A673 (cell line): ENCODE measurements at regions not wholly inside any gene's neighbourhood (a gene's known extent, or its start where the extent isn't known, plus 50 kb on each side); places are given as distances from the start of the nearest gene placed in this dataset.

Experiments
- BruUV-seq: library from RNA; stranded (reverse); fragments of 400-500 nt; replicated peaks from 2 replicates; lab custom pipeline; 2021; lab: Mats Ljungman, UMichigan
- CTCF ChIA-PET: fragments of 300-600 bp; sonication (Branson Sonifier 250); formaldehyde crosslinking; loops from one replicate; lab custom pipeline; 2022; ENCODE audit warnings: antibody characterized with exemption; lab: Charles Lee
- POLR2A ChIA-PET: fragments of 300-600 bp; sonication (Branson Sonifier 250); formaldehyde crosslinking; loops from one replicate; lab custom pipeline; 2022; ENCODE audit warnings: antibody characterized with exemption; ENCODE audit not compliant: low non-redundant PET; lab: Charles Lee
- DNase-seq: peaks from one replicate; pipeline ENCODE4 v3.0.0-alpha.2; 2015; ENCODE audit warnings: low spot score
- H3K27ac ChIP-seq: fragments of 200-600 bp; sonication (generic); 2 replicates; pipeline ENCODE4 v1.5.1; 2016; ENCODE audit warnings: mixed run types, low read depth, mild to moderate bottlenecking, mixed read lengths, antibody characterized with exemption, low read length; ENCODE audit not compliant: poor library complexity, severe bottlenecking
- H3K27me3 ChIP-seq: fragments of 200-600 bp; sonication (generic); replicated peaks from 2 replicates; pipeline ENCODE4 v1.6.1; 2017; ENCODE audit warnings: mixed run types, low read depth, mild to moderate bottlenecking, mixed read lengths, antibody characterized with exemption, low read length; ENCODE audit not compliant: insufficient read depth, poor library complexity
- H3K36me3 ChIP-seq: fragments of 200-600 bp; sonication (generic); 2 replicates; pipeline ENCODE4 v1.6.1; 2016; ENCODE audit warnings: mixed run types, mild to moderate bottlenecking, mixed read lengths, antibody characterized with exemption, low read length; ENCODE audit not compliant: insufficient read depth, poor library complexity, severe bottlenecking
- H3K4me1 ChIP-seq: fragments of 200-600 bp; sonication (generic); 2 replicates; pipeline ENCODE4 v1.6.1; 2017; ENCODE audit warnings: mixed run types, mild to moderate bottlenecking, mixed read lengths, antibody characterized with exemption, low read length; ENCODE audit not compliant: insufficient read depth, poor library complexity, severe bottlenecking
- H3K4me3 ChIP-seq: fragments of 200-600 bp; sonication (generic); 2 replicates; pipeline ENCODE4 v1.5.1; 2016; ENCODE audit warnings: low read depth, mixed run types, mild to moderate bottlenecking, mixed read lengths, low read length; ENCODE audit not compliant: poor library complexity, severe bottlenecking
- H3K9me3 ChIP-seq: fragments of 200-600 bp; sonication (generic); 2 replicates; pipeline ENCODE4 v1.6.1; 2016; ENCODE audit warnings: mixed run types, low read depth, mild to moderate bottlenecking, mixed read lengths, antibody characterized with exemption, low read length; ENCODE audit not compliant: poor library complexity, severe bottlenecking
- CTCF ChIP-seq: fragments of 300-800, 200-600 bp; sonication (generic); conservative IDR thresholded peaks from 2 replicates; pipeline ENCODE4 v1.5.1; 2017; ENCODE audit warnings: low read depth, mild to moderate bottlenecking, antibody characterized with exemption, low read length, moderate library complexity, mixed read lengths
- EZH2 ChIP-seq: fragments of 200-600 bp; sonication (generic); IDR thresholded peaks from 2 replicates; pipeline ENCODE4 v1.6.1; 2017; ENCODE audit warnings: borderline replicate concordance, low read depth, mild to moderate bottlenecking, mixed read lengths, antibody characterized with exemption, low read length; ENCODE audit not compliant: poor library complexity, severe bottlenecking
- intact Hi-C: fragments of 100-400 bp; cut with micrococcal nuclease; formaldehyde crosslinking; loops from one replicate; pipeline ENCODE4 v1.10.0; 2022; ENCODE audit not compliant: unreplicated experiment

DNA sequence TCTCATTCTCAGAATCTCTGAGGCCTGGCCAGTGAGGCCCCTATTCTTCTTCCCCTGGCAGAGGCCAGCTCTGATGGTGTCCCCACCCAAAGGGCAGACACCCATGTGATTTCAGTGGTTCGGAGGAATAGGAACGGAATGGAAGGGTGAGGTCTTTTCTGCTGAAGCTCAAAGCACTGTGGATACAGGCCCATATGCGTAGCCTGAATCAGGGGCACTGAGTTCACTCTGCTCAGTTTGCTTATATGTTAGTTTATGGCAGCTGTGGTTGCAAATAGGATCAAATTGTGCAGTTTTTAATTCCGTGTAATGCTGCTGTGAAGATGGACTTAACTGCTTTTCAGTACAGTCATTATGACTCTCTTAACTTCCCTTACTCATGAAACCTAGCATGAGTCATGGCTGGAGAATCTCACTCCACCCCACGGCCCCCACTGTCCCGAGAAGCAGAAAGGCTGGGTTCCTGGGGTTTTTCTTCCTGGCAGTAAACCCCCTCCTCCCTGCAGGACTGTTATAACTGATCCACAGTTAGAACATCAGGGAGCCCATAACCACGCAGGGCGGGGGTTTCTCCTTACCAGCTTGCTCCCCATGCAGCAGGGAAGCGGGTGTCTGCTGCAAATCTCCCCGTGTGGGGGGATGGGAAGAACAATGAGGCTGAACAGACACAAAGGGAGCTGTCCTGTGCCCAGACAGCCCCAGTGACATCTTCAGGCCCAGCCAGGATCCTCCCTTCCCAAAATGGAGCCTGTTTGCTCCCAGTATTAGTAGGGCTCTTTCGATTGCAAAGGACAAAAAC is 122.7 kb downstream of the SLC38A6 start:
- TF ChIP-seq EZH2 (no peak), CTCF (no peak)
- DNase-seq: peak; percentile 98
- ChIA-PET CTCF (no interaction called here), POLR2A (interaction anchor here (1.0 kb wide), 1 partner anchor 10 kb away, joined by 3 read pairs; no protein-coding TSS in a partner anchor)
- intact Hi-C loops: loop anchor here (2.0 to 5.0 kb wide), 5 partner anchors 71 to 476 kb away; partner anchors contain the start of genes SLC38A6 and TRMT5
- no peaks in the 10 kb centered on the region for H3K27me3 ChIP-seq
- peak overlapping the region; percentile 96 for H3K27ac ChIP-seq
- no TSS peak for BruUV-seq
- H3K4me1 ChIP-seq: peaks cover 74% of the 10 kb centered on the region
- peaks cover 5% of the 10 kb centered on the region for H3K9me3 ChIP-seq
- H3K4me3 ChIP-seq: no peak overlapping the region
- no peaks in the 10 kb centered on the region for H3K36me3 ChIP-seq

DNA sequence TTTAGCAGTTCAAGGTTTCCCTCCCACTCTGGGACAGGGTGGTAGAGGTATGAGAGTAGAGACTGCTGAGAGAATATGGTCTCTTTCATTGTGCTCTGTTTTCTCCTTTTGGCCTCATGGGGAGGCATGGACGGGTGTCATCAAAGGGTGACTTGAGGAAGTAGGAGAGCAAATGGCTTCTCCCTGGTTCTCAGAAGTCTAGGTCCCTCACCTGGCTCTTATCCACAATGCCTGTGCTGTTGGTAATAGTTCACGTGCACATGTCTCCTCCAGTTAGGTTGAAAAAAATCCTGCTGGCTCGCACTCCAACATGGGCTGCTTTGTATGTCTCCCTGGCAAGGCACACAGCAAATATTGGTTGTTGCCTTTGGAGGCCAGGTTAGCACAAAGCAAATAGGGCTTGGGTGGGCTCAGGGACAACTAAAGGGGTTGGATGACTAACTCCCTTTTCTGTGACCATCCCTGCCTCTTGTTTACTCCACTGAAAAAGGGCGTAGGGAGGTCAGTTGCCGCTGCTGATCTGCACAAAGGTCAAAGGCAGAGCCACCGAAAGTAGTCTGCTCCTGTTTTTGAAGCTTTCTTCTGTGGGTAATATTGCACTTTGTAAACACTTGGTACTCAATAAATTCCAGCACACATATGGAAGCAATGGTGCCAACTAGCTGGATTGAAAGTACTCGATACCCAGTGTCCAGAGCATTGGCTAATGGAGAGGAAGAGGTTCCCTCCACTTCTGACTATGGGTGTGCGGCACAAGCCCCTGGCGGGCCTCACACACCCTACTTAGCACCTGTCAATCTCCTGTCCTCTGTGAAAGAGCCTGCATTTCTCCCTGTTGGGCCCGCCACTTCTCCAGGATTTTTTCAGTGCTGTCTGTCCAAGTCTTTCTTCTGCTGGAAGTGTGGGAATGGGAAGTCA is 121.8 kb downstream of the SLC38A6 start:
- H3K4me3 ChIP-seq: no peak overlapping the region
- TF ChIP-seq EZH2 (no peak), CTCF (no peak)
- no peaks in the 10 kb centered on the region for H3K27me3 ChIP-seq
- intact Hi-C loops: loop anchor here (2.0 to 5.0 kb wide), 5 partner anchors 71 to 476 kb away; partner anchors contain the start of genes SLC38A6 and TRMT5
- peaks cover 8% of the 10 kb centered on the region for H3K9me3 ChIP-seq
- ChIA-PET CTCF (no interaction called here), POLR2A (no interaction called here)
- no peaks in the 10 kb centered on the region for H3K36me3 ChIP-seq
- H3K4me1 ChIP-seq: peaks cover 65% of the 10 kb centered on the region
- H3K27ac ChIP-seq: peak overlapping the region; percentile 96
- no TSS peak for BruUV-seq
- no peak for DNase-seq
